GM13976 (cell line): ENCODE measurements at regions not wholly inside any gene's neighbourhood (a gene's known extent, or its start where the extent isn't known, plus 50 kb on each side); places are given as distances from the start of the nearest gene placed in this dataset.

Experiments used
- DNase-seq: peaks from one replicate; pipeline ENCODE4 v3.0.0; 2012; ENCODE audit warnings: low spot score
- in situ Hi-C: fragments of 300-500 bp; cut with MboI; formaldehyde crosslinking; loops from one replicate; pipeline ENCODE4 v1.12.0; 2022; ENCODE audit warnings: low sequenced_read_pairs, mixed read lengths, inconsistent platforms; ENCODE audit not compliant: unreplicated experiment
- TF ChIP-seq, protein P1 (sequence below): IDR thresholded peaks from 2 replicates; pipeline ENCODE4 v1.5.1; 2012; ENCODE audit warnings: borderline replicate concordance, mild to moderate bottlenecking; ENCODE audit not compliant: insufficient read depth; ENCODE audit errors: extremely low read depth, missing control alignments, control extremely low read depth

DNA sequence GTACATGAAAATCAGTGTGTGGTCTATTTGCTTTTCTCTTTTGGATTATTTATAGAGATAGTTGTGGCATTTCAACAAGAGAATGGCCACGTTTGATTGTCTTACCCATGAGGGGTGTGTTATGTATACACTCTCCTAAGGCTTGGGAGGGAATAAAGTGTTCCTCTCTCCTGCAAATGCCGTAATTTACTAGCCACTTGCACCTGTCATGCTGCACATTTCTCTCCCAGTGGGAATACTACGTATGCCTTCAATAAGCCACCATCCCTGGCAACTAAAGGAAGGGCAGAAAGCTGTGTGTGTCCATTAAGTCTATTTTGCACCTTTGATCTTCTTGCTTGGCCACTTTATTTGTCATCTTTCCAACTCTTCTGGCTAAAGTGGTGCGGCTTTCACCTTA lies 541.2 kb downstream of the QKI start:
- in situ Hi-C loops, result loop anchor here (10.0 to 25.0 kb wide), 3 partner anchors 231 to 768 kb away; no protein-coding TSS in a partner anchor
- no peak for DNase-seq
- TF ChIP-seq, protein P1, sequence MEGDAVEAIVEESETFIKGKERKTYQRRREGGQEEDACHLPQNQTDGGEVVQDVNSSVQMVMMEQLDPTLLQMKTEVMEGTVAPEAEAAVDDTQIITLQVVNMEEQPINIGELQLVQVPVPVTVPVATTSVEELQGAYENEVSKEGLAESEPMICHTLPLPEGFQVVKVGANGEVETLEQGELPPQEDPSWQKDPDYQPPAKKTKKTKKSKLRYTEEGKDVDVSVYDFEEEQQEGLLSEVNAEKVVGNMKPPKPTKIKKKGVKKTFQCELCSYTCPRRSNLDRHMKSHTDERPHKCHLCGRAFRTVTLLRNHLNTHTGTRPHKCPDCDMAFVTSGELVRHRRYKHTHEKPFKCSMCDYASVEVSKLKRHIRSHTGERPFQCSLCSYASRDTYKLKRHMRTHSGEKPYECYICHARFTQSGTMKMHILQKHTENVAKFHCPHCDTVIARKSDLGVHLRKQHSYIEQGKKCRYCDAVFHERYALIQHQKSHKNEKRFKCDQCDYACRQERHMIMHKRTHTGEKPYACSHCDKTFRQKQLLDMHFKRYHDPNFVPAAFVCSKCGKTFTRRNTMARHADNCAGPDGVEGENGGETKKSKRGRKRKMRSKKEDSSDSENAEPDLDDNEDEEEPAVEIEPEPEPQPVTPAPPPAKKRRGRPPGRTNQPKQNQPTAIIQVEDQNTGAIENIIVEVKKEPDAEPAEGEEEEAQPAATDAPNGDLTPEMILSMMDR, result no peak

DNA sequence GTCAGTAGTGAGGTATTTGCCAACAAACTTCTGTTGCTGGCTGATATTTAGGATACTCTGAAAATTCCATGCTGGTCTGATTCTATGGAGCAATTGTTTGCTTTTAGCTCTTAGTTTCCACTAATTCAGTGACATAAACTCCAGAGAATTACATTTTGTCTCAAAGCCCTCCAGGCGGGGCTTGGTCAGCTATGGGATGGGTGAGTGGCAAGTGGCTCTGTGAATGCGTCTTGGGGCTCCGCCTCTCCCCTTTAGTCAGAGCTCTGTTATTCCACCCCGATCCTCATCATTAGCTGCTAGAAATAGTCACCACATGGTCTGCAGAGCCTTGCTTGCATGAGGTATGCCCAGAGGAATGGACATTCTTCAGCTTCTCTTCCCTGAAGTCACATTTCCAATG lies 540.6 kb downstream of the QKI start:
- in situ Hi-C loops, result loop anchor here (10.0 to 25.0 kb wide), 3 partner anchors 230 to 768 kb away; no protein-coding TSS in a partner anchor
- TF ChIP-seq, protein P1, result no peak
- no peak for DNase-seq

DNA sequence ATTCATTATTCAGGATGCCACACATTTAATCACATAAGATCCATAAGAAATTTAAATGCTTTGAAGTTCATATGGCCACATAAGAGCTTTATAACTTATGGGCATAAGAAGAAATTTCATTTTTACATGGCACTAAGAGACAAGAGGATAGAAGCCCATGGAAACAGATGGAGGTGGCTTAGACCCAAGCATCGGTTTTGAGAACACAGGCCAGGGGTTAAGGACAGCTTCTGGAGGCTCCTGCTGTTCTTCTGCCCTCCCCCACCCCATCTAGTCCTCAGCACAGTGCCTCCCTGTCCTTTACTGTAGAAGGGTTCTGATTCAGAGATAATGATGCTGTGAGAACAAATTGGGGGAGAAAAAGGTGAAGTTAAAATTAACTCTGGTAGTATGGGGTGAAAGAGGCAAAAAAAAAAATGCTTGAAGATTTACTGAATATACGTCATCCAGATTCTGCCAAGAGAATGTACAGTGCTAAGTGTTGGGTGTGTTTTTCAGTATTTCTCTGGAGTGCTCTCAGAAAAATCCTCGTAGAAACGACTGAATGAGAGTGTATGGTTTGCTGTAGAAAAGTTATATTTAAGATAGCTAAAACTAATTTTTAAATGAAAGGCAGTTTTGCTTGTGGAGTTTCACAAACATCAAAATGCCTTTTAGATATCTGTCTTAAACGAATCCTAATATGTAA lies 539.7 kb downstream of the QKI start:
- in situ Hi-C loops, result loop anchor here (10.0 to 25.0 kb wide), 3 partner anchors 229 to 767 kb away; no protein-coding TSS in a partner anchor
- TF ChIP-seq, protein P1, result no peak
- DNase-seq, result no peak

DNA sequence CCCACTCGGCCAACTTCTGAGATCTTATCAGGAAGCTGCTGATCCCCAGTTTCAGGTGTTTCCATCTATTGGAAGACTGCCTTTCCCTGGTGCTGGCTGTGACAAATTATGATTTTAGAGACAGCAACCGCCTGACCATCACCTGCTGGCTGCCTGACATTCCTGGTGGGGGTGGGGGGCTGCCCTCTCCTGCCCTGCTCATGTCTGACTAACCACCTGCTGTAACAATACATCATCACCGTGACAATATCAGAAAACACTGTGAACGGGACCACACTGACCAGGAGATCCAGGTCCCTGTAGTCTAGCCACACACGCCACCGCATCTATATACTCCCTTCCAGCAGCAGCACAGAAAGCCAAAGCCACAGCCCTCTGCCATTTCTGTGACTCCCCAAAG lies 537.5 kb downstream of the QKI start:
- in situ Hi-C loops, result loop anchor here (10.0 to 25.0 kb wide), 3 partner anchors 227 to 765 kb away; no protein-coding TSS in a partner anchor
- DNase-seq, result no peak

DNA sequence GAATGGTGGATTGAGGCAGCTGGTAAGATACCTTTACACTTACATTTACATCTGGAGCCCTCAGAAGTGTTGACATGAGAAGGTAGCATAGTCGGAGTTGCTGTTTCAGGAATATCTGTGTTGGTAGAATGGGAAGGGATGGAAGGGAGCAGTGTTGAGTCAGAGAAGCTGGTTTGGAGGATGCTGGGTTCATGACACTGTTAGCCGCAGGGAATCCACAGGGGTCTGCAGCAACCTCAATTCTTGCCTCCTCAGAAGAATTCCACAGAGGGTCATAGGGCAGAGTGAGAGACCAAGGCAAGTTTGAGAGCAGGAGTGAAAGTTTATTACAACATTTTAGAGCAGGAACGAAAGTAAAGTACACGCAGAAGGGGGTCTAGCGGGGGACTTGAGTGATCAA lies 536.8 kb downstream of the QKI start:
- TF ChIP-seq, protein P1, result no peak
- in situ Hi-C loops, result loop anchor here (10.0 to 25.0 kb wide), 3 partner anchors 227 to 764 kb away; no protein-coding TSS in a partner anchor
- no peak for DNase-seq

More for the DNA sequence above, 537.5 kb downstream of the QKI start:
- TF ChIP-seq, protein P1, result no peak

DNA sequence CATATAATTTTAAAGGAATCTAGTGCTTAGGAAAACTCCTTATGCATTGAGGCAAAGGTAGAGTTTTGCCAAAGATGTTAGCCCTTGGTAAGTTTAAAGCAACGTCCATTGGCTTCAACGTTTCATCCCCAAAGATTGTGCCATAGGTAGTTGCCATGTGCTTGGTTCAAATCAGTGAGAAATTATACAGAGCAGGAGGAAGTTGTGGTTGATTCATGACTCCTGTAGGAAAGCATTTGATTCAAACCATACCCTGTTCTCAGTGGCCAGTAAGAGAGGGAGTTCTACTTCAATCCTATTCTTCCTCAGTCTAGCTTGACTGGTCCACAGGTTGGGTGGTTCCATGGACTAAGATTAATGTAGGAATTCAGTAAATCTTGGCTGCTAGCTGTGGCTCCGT lies 535.6 kb downstream of the QKI start:
- in situ Hi-C loops, result loop anchor here (10.0 to 25.0 kb wide), 3 partner anchors 225 to 763 kb away; no protein-coding TSS in a partner anchor
- no peak for DNase-seq
- TF ChIP-seq, protein P1, result no peak

DNA sequence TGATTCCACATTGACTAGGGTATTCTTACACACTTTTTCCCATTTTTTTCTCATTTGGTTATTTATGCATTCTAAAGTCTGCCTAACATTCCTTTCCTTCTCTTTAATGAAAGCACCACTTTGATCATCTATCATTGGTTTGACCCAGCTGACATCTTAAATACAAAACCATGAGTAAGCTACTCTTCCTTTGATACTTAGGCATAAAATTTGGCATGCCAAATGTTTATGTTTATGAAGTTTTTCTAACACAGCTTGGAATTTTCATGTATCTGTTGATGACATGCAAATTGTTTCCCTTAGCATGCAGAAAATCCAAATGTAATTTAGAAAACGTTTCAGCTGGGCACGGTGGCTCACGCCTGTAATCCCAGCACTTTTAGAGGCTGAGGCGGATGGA lies 534.9 kb downstream of the QKI start:
- TF ChIP-seq, protein P1, result no peak
- in situ Hi-C loops, result no loop called here

More for the DNA sequence above, 534.9 kb downstream of the QKI start:
- DNase-seq, result no peak
